ENCODE measurements at regions not wholly inside any gene's neighbourhood (a gene's known extent, or its start where the extent isn't known, plus 50 kb on each side); places are given as distances from the start of the nearest gene placed in this dataset.

GRCh38 chr1:22245726-22246125 lies 102.8 kb upstream of the WNT4 start:
- no peak for DNase-seq (ENCODE audit: low read depth)

- DNase-seq (ENCODE audit: low read depth) = no peak
Measured at GRCh38 chr1:22246755-22247480, 104.0 kb upstream of the WNT4 start.

- no peak for DNase-seq (ENCODE audit: low read depth)
Measured at GRCh38 chr1:22247527-22248245, 104.8 kb upstream of the WNT4 start.

- DNase-seq (ENCODE audit: low read depth) = no peak
Measured at GRCh38 chr1:22248746-22249145, 105.8 kb upstream of the WNT4 start.

- no peak for DNase-seq (ENCODE audit: low read depth)
Measured at GRCh38 chr1:22249928-22250680, 107.2 kb upstream of the WNT4 start.

- no peak for DNase-seq (ENCODE audit: low read depth)
Measured at GRCh38 chr1:22250724-22251123, 107.8 kb upstream of the WNT4 start.

- no peak for DNase-seq (ENCODE audit: low read depth)
Measured at GRCh38 chr1:22252251-22252650, 109.4 kb upstream of the WNT4 start.

GRCh38 chr1:22253012-22253790 lies 110.3 kb upstream of the WNT4 start:
- DNase-seq (ENCODE audit: low read depth) = no peak

- DNase-seq (ENCODE audit: low read depth) = no peak
Measured at GRCh38 chr1:22254756-22255155, 111.9 kb upstream of the WNT4 start.

- DNase-seq (ENCODE audit: low read depth) = no peak
Measured at GRCh38 chr1:22255341-22256212, 112.7 kb upstream of the WNT4 start.

- no peak for DNase-seq (ENCODE audit: low read depth)
Measured at GRCh38 chr1:22256213-22256512, 113.3 kb upstream of the WNT4 start.

- DNase-seq (ENCODE audit: low read depth) = no peak
Measured at GRCh38 chr1:22257290-22258275, 114.7 kb upstream of the WNT4 start.

GRCh38 chr1:22258698-22259097 lies 115.8 kb upstream of the WNT4 start:
- no peak for DNase-seq (ENCODE audit: low read depth)

- no peak for DNase-seq (ENCODE audit: low read depth)
Measured at GRCh38 chr1:22259551-22260282, 116.8 kb upstream of the WNT4 start.

- no peak for DNase-seq (ENCODE audit: low read depth)
Measured at GRCh38 chr1:22260860-22261432, 118.0 kb upstream of the WNT4 start.

GRCh38 chr1:22261580-22261979 lies 118.7 kb upstream of the WNT4 start:
- no peak for DNase-seq (ENCODE audit: low read depth)

- no peak for DNase-seq (ENCODE audit: low read depth)
Measured at GRCh38 chr1:22262583-22262982, 119.7 kb upstream of the WNT4 start.

GRCh38 chr1:22263359-22263758 lies 120.5 kb upstream of the WNT4 start:
- DNase-seq (ENCODE audit: low read depth) = no peak
